Mesothelial cell of epicardium (in vitro differentiated cells): ENCODE measurements at regions not wholly inside any gene's neighbourhood (a gene's known extent, or its start where the extent isn't known, plus 50 kb on each side); places are given as distances from the start of the nearest gene placed in this dataset.

Source experiments
- DNase-seq, 2 experiments: peaks; one replicate each; pipeline ENCODE4 v3.0.0; 2021; ENCODE audit warnings: low spot score in 2 of 2; ENCODE audit not compliant: unreplicated experiment in 2 of 2
- H3K27ac Mint-ChIP-seq: 2 replicates; pipeline ENCODE4 v1.8.0; 2021; ENCODE audit warnings: mixed read lengths
- H3K27me3 Mint-ChIP-seq: 2 replicates; pipeline ENCODE4 v1.8.0; 2021; ENCODE audit warnings: low read depth, mixed read lengths
- H3K36me3 Mint-ChIP-seq: 2 replicates; pipeline ENCODE4 v1.8.0; 2021; ENCODE audit warnings: mixed read lengths
- H3K4me1 Mint-ChIP-seq: 2 replicates; pipeline ENCODE4 v1.8.0; 2021; ENCODE audit warnings: mixed read lengths
- H3K4me3 Mint-ChIP-seq: 2 replicates; pipeline ENCODE4 v1.8.0; 2021; ENCODE audit warnings: mild to moderate bottlenecking, moderate library complexity, mixed read lengths
- H3K9me3 Mint-ChIP-seq: 2 replicates; pipeline ENCODE4 v1.8.0; 2021; ENCODE audit warnings: mixed read lengths
- CTCF ChIP-seq: fragments of 200-600 bp; sonication (generic); IDR thresholded peaks from one replicate; pipeline ENCODE4 v1.5.0; 2021; ENCODE audit warnings: antibody characterized with exemption; ENCODE audit not compliant: unreplicated experiment

GRCh38 chr21:35284199-35284598 is 235.1 kb upstream of the RUNX1 start:
- Mint-ChIP-seq H3K9me3 (peaks cover 28% of the 10 kb centered on the region), H3K27ac (no peak overlapping the region), H3K27me3 (no peaks in the 10 kb centered on the region), H3K4me3 (no peak overlapping the region), H3K4me1 (peaks cover 5% of the 10 kb centered on the region), H3K36me3 (peaks cover 4% of the 10 kb centered on the region)
- no peak for TF ChIP-seq CTCF
- DNase-seq = no peak

GRCh38 chr21:35282944-35283343 is 233.8 kb upstream of the RUNX1 start:
- Mint-ChIP-seq H3K4me3 (no peak overlapping the region), H3K4me1 (peaks cover 5% of the 10 kb centered on the region), H3K9me3 (peaks cover 26% of the 10 kb centered on the region), H3K27ac (no peak overlapping the region), H3K27me3 (no peaks in the 10 kb centered on the region), H3K36me3 (peaks cover 4% of the 10 kb centered on the region)
- no peak for TF ChIP-seq CTCF
- DNase-seq = no peak

GRCh38 chr21:35281956-35282355 is 232.9 kb upstream of the RUNX1 start:
- H3K27ac Mint-ChIP-seq = no peak overlapping the region
- H3K27me3 Mint-ChIP-seq = no peaks in the 10 kb centered on the region
- H3K4me1 Mint-ChIP-seq = peaks cover 11% of the 10 kb centered on the region
- peaks cover 21% of the 10 kb centered on the region for H3K9me3 Mint-ChIP-seq
- H3K4me3 Mint-ChIP-seq = no peak overlapping the region
- TF ChIP-seq CTCF = no peak
- DNase-seq = no peak
- H3K36me3 Mint-ChIP-seq = peaks cover 1% of the 10 kb centered on the region

GRCh38 chr21:35280231-35280630 is 231.1 kb upstream of the RUNX1 start:
- Mint-ChIP-seq H3K9me3 (peaks cover 13% of the 10 kb centered on the region), H3K27ac (no peak overlapping the region), H3K4me1 (peaks cover 25% of the 10 kb centered on the region), H3K36me3 (peaks cover 1% of the 10 kb centered on the region), H3K27me3 (no peaks in the 10 kb centered on the region), H3K4me3 (no peak overlapping the region)
- no peak for TF ChIP-seq CTCF
- no peak for DNase-seq

- H3K36me3 Mint-ChIP-seq = peaks cover 1% of the 10 kb centered on the region
- peak overlapping the region; percentile 78 for H3K27ac Mint-ChIP-seq
- H3K4me1 Mint-ChIP-seq = peaks cover 38% of the 10 kb centered on the region
- no peaks in the 10 kb centered on the region for H3K27me3 Mint-ChIP-seq
- H3K4me3 Mint-ChIP-seq = no peak overlapping the region
- no peak for TF ChIP-seq CTCF
- H3K9me3 Mint-ChIP-seq = peaks cover 19% of the 10 kb centered on the region
- DNase-seq = no peak
Measured at GRCh38 chr21:35275776-35276175, 226.7 kb upstream of the RUNX1 start.

GRCh38 chr21:35274923-35275322 is 225.8 kb upstream of the RUNX1 start:
- no peak for TF ChIP-seq CTCF
- H3K4me3 Mint-ChIP-seq = no peak overlapping the region
- H3K27me3 Mint-ChIP-seq = no peaks in the 10 kb centered on the region
- peaks cover 18% of the 10 kb centered on the region for H3K9me3 Mint-ChIP-seq
- no peak for DNase-seq
- H3K4me1 Mint-ChIP-seq = peaks cover 38% of the 10 kb centered on the region
- H3K27ac Mint-ChIP-seq = no peak overlapping the region
- peaks cover 1% of the 10 kb centered on the region for H3K36me3 Mint-ChIP-seq
